C4-2B (cell line): ENCODE measurements at regions not wholly inside any gene's neighbourhood (a gene's known extent, or its start where the extent isn't known, plus 50 kb on each side); places are given as distances from the start of the nearest gene placed in this dataset.

Source experiments
- H3K27ac ChIP-seq: fragments of 450-650 bp; 2 replicates; pipeline ENCODE4 v1.5.1; 2017
- ZFX ChIP-seq: fragments of 450-650 bp; IDR thresholded peaks from 2 replicates; pipeline ENCODE4 v1.6.1; 2017
- TF ChIP-seq, protein P1 (sequence below): fragments of 450-650 bp; conservative IDR thresholded peaks from 2 replicates; pipeline ENCODE4 v1.5.1; 2017; ENCODE audit warnings: mild to moderate bottlenecking

DNA sequence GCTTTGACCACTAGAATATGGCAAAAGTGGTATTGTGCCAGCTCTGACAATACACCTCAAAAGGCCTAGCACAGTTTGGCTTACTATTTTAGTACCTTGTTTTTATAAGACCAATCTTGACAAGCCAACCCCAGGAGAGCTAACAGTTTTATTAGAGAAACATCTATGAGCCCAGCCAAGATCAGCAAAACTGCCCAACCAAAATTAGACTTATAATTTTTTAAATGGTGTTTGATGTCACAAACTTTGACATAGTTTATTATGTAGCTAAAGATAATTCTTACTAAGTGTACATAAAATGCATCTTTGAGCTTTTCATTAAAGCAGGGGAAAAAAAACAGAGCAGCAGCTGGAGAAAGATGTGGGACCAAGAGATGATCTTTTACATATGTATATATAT is 537.5 kb downstream of the ZPLD1 start:
- no peak for TF ChIP-seq ZFX
- TF ChIP-seq, protein P1, sequence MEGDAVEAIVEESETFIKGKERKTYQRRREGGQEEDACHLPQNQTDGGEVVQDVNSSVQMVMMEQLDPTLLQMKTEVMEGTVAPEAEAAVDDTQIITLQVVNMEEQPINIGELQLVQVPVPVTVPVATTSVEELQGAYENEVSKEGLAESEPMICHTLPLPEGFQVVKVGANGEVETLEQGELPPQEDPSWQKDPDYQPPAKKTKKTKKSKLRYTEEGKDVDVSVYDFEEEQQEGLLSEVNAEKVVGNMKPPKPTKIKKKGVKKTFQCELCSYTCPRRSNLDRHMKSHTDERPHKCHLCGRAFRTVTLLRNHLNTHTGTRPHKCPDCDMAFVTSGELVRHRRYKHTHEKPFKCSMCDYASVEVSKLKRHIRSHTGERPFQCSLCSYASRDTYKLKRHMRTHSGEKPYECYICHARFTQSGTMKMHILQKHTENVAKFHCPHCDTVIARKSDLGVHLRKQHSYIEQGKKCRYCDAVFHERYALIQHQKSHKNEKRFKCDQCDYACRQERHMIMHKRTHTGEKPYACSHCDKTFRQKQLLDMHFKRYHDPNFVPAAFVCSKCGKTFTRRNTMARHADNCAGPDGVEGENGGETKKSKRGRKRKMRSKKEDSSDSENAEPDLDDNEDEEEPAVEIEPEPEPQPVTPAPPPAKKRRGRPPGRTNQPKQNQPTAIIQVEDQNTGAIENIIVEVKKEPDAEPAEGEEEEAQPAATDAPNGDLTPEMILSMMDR = no peak

DNA sequence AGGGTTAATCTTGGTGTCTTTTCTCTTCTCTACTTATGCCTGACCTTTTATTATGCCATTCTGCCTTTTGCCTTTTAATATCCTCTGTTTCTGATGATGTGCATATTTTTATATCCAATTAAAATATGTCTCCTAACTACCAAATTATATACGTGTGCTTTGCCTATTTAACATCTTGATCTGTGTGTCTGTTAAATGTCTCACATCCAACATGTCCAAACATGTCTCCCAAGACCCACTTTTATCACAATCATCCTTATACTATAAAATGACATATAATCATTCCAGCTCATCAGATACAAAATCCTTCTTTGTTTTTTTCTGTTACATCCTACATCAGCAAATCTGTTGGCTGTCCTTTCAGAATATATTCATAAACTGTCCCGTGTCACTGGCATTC is 539.5 kb downstream of the ZPLD1 start:
- TF ChIP-seq ZFX = no peak
- TF ChIP-seq, protein P1 = no peak
- no peak overlapping the region for H3K27ac ChIP-seq

More for the DNA sequence above, 537.5 kb downstream of the ZPLD1 start:
- no peak overlapping the region for H3K27ac ChIP-seq

DNA sequence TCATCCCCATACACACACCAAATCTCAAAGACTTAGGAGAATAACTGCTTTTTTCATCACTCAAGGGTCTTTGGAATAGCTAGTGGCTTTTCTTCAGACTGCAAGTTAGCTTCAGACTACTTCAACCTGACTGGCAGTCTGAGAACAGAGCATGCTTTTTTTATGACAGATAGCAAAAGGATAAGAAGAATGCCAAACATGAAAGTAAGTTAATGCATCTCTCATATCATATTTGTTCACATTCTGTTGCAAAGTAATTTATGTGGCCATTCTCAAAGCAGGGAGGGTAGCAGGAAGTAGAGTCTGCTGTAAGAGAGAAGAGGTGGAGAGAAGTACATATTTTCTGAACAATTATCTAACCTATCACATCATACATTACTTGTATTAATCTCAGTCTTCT is 544.4 kb downstream of the ZPLD1 start:
- no peak for TF ChIP-seq ZFX
- TF ChIP-seq, protein P1 = no peak
- H3K27ac ChIP-seq = no peak overlapping the region

DNA sequence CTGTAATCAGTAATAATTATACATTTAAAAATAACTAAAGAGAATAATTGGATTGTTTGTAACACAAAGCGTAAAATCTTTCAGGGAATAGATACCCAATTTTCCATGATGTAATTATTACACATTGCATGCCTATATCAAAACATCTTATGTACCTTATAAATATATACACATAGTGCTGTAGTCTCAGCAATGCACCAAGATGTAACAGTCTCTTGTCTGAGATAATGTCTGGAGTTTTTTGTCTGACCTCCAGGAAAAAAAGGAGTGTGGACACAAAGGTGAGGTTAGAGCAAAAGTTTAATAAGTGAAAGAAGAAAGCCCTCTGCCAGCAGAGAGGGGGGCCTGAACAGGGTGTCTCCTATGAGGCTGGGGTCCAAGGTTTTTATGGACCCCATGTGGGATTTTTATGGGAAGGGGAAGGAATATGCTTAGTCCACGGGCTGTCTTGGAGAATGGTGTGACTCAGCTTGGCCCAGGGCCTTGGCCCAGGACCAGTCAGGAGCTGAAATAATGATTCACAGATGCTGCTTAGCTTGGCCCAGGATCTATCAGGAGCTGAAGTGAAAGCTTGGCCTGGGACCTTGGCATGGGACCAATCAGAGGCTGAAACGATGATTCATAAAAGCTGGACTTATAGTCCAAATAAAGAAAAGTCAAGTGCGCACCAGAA is 545.0 kb downstream of the ZPLD1 start:
- TF ChIP-seq, protein P1 = no peak
- no peak for TF ChIP-seq ZFX
- H3K27ac ChIP-seq = no peak overlapping the region; the same call in 1 of the 2 replicates

DNA sequence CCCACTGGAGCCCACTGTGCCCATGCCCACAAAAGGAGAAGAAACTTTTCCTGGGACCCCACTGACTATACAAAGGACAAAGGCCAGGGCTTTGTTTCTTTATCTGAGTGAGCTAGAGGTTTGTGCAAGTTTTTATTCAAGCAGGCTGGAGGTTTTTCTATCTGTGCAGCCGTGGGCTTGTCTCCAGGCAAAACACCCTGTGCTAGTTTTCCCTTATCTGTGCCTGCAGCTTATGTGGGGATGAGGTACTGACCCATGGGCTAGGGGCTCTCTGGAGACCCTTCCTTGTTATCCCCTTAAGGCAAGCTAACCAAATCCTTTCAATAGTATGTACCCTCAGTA is 545.5 kb downstream of the ZPLD1 start:
- no peak overlapping the region; the same call in 1 of the 2 replicates for H3K27ac ChIP-seq
- no peak for TF ChIP-seq ZFX
- TF ChIP-seq, protein P1 = no peak

DNA sequence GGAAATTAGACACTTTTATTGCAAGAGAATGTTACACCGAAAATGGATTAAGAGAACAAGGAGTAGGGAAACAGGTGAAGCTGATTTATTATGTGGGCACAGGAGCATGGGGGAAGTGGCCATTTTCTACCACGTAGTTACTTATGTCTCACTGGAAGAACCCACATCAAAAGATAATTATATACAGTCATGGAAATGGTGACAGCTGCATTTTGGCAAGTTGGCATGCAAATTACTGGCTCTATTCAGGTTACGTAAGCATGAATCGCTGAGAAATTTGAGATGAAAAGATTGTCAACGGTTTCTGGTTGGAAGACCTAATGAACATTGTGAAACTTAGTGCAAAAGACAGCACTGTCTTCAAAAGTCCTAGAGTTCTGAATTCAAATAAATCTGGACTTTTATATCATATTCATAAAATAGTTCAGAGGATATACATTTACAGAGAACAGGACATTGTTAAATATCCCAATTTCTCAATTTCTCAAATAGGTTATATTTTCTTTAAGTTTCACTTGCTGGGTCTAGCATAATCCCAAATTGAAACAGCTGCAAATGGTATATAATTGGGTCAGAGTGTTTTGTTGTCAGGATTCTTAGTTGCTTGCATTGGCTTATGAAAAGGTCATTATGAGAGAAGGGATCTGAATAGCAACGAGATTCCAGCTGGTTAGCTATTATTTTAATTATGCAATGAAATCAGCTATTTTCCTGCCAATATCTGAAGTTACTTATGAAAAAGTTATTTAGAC is 567.8 kb downstream of the ZPLD1 start:
- TF ChIP-seq, protein P1 = no peak
- no peak for TF ChIP-seq ZFX

DNA sequence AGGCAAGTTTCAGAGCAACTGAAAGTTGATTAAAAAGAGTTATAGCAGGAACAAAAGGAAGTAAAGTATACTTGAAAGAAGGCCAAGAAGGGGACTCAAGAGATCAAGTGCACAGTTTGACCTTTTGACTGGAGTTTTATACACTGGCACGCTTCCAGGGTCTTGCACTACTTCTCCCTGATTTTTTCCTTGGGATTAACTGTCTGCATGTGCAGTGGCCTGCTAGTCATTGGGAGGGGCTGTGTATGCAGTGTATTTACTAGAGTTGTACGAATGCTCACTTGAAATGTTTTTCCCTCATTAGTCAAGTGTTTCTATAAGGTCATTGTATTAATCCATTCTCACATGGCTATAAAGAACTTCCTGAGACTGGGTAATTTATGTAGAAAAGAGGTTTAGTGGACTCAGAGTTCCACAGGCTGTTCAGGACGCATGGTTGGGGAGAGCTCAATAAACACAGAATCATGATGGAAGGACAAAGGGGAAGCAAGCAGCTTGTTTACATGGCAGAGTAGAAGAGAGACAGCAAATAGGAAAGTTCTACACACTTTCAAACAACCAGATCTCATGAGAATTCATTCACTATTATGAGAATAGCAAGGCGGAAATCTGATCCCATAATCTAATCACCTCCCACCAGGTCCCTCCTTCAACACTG is 571.8 kb downstream of the ZPLD1 start:
- H3K27ac ChIP-seq = no peak overlapping the region
- TF ChIP-seq ZFX = no peak
- TF ChIP-seq, protein P1 = no peak

More for the DNA sequence above, 567.8 kb downstream of the ZPLD1 start:
- no peak overlapping the region for H3K27ac ChIP-seq
